Tibial artery (tissue), 4 donors: ENCODE measurements at regions not wholly inside any gene's neighbourhood (a gene's known extent, or its start where the extent isn't known, plus 50 kb on each side); places are given as distances from the start of the nearest gene placed in this dataset.

Experiments used
- DNase-seq, 2 donors: peaks; one replicate each; pipeline ENCODE4 v3.0.0-alpha.2; 2019
- H3K27ac ChIP-seq, 2 donors: fragments of 200-600 bp; sonication (generic) in 1 of 2; 1 replicate in 1 of 2; 2 replicates in 1 of 2; pipeline ENCODE4 v1.5.1; 2018 to 2019; ENCODE audit warnings: mild to moderate bottlenecking in 1 of 2
- H3K27me3 ChIP-seq, 2 donors: fragments of 200-600 bp; sonication (generic) in 1 of 2; one replicate each; pipeline versions ENCODE4 v1.5.1 to v1.6.0; 2016 to 2019
- H3K36me3 ChIP-seq, 3 donors: fragments of 200-600 bp; sonication (generic) in 2 of 3; one replicate each; pipeline ENCODE4 v1.5.1; 2016 to 2019; ENCODE audit warnings: mild to moderate bottlenecking in 2 of 3
- H3K4me1 ChIP-seq, 4 donors: fragments of 200-600 bp; sonication (generic) in 2 of 4; 1 replicate in 3 of 4; 2 replicates in 1 of 4; pipeline ENCODE4 v1.5.1; 2016 to 2019
- H3K4me3 ChIP-seq, 2 donors: fragments of 200-600 bp; sonication (generic) in 1 of 2; 1 replicate in 1 of 2; 2 replicates in 1 of 2; pipeline ENCODE4 v1.5.1; 2018 to 2019; ENCODE audit warnings: mild to moderate bottlenecking in 2 of 2
- H3K9me3 ChIP-seq, 3 donors: fragments of 200-600 bp; sonication (generic) in 1 of 3; one replicate each; pipeline ENCODE4 v1.5.1; 2016 to 2019
- CTCF ChIP-seq, 2 experiments: fragments of 200-600 bp in 1 of 2; fragments of 450-650 bp in 1 of 2; IDR thresholded peaks; one replicate each; pipeline ENCODE4 v1.5.1; 2017 to 2019; ENCODE audit warnings: antibody characterized with exemption in 2 of 2, mild to moderate bottlenecking in 1 of 2, moderate library complexity in 1 of 2
- intact Hi-C: fragments of 100-400 bp; cut with DNase I; formaldehyde crosslinking; loops from one replicate; pipeline ENCODE4 v1.15.0; 2023; ENCODE audit warnings: low total_unique reads

GRCh38 chr3:77915336-77915735, 875.4 kb downstream of the ROBO2 start:
- H3K4me1 ChIP-seq = no peaks in the 10 kb centered on the region
- intact Hi-C loops = no loop called here
- no peaks in the 10 kb centered on the region for H3K36me3 ChIP-seq
- DNase-seq = no peak
- H3K9me3 ChIP-seq = no peaks in the 10 kb centered on the region
- no peak for TF ChIP-seq CTCF (IDR thresholded peaks at IDR 0.05)
- no peak overlapping the region for H3K27ac ChIP-seq
- H3K4me3 ChIP-seq = no peak overlapping the region
- H3K27me3 ChIP-seq = no peaks in the 10 kb centered on the region

GRCh38 chr3:77917225-77917624, 877.3 kb downstream of the ROBO2 start:
- DNase-seq = no peak
- TF ChIP-seq CTCF (IDR thresholded peaks at IDR 0.05) = no peak
- intact Hi-C loops = no loop called here
- H3K27me3 ChIP-seq = no peaks in the 10 kb centered on the region
- H3K4me3 ChIP-seq = no peak overlapping the region
- H3K4me1 ChIP-seq = no peaks in the 10 kb centered on the region
- peaks cover 0 to 6% (median 0%) of the 10 kb centered on the region in 3 donors for H3K9me3 ChIP-seq
- H3K27ac ChIP-seq = no peak overlapping the region
- no peaks in the 10 kb centered on the region for H3K36me3 ChIP-seq

- Histone ChIP-seq H3K9me3 (peaks cover 0 to 6% (median 0%) of the 10 kb centered on the region in 3 donors), H3K36me3 (no peaks in the 10 kb centered on the region), H3K27ac (no peak overlapping the region), H3K4me3 (no peak overlapping the region), H3K27me3 (no peaks in the 10 kb centered on the region), H3K4me1 (no peaks in the 10 kb centered on the region)
- intact Hi-C loops = no loop called here
- no peak for DNase-seq
- no peak for TF ChIP-seq CTCF (IDR thresholded peaks at IDR 0.05)
These were observed 879.3 kb downstream of the ROBO2 start for GRCh38 chr3:77919244-77919643.

GRCh38 chr3:77931255-77932009, 891.5 kb downstream of the ROBO2 start:
- Histone ChIP-seq H3K27me3 (no peaks in the 10 kb centered on the region), H3K4me3 (no peak overlapping the region), H3K4me1 (no peaks in the 10 kb centered on the region), H3K36me3 (no peaks in the 10 kb centered on the region), H3K27ac (no peak overlapping the region), H3K9me3 (no peaks in the 10 kb centered on the region)
- DNase-seq = no peak
- intact Hi-C loops = no loop called here
- no peak for TF ChIP-seq CTCF (IDR thresholded peaks at IDR 0.05)

GRCh38 chr3:77932926-77933325, 893.0 kb downstream of the ROBO2 start:
- intact Hi-C loops = no loop called here
- no peaks in the 10 kb centered on the region for H3K36me3 ChIP-seq
- no peak for TF ChIP-seq CTCF (IDR thresholded peaks at IDR 0.05)
- no peaks in the 10 kb centered on the region for H3K9me3 ChIP-seq
- no peak overlapping the region for H3K27ac ChIP-seq
- H3K27me3 ChIP-seq = no peaks in the 10 kb centered on the region
- DNase-seq = no peak
- H3K4me3 ChIP-seq = no peak overlapping the region
- no peaks in the 10 kb centered on the region for H3K4me1 ChIP-seq
